ENCODE measurements at regions not wholly inside any gene's neighbourhood (a gene's known extent, or its start where the extent isn't known, plus 50 kb on each side); places are given as distances from the start of the nearest gene placed in this dataset.
"Not testable (repeated sequence)": the region's sequence is repeated elsewhere in the genome, so short reads cannot be mapped to it uniquely, and the experiment has no call there.

- no peak overlapping the region for H3K4me3 ChIP-seq
- no peak for DNase-seq
- H3K36me3 ChIP-seq, result no peaks in the 10 kb centered on the region
- H3K9me3 ChIP-seq, result no peaks in the 10 kb centered on the region
- no peaks in the 10 kb centered on the region for H3K27me3 ChIP-seq
- intact Hi-C loops (cut with DNase I; ENCODE audit: low total_unique reads), result no loop called here
- H3K27ac ChIP-seq, result no peak overlapping the region
- TF ChIP-seq, protein P1, sequence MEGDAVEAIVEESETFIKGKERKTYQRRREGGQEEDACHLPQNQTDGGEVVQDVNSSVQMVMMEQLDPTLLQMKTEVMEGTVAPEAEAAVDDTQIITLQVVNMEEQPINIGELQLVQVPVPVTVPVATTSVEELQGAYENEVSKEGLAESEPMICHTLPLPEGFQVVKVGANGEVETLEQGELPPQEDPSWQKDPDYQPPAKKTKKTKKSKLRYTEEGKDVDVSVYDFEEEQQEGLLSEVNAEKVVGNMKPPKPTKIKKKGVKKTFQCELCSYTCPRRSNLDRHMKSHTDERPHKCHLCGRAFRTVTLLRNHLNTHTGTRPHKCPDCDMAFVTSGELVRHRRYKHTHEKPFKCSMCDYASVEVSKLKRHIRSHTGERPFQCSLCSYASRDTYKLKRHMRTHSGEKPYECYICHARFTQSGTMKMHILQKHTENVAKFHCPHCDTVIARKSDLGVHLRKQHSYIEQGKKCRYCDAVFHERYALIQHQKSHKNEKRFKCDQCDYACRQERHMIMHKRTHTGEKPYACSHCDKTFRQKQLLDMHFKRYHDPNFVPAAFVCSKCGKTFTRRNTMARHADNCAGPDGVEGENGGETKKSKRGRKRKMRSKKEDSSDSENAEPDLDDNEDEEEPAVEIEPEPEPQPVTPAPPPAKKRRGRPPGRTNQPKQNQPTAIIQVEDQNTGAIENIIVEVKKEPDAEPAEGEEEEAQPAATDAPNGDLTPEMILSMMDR (IDR thresholded peaks at IDR 0.05), result no peak
- peaks cover 0 to 14% (median 8%) of the 10 kb centered on the region in 4 donors for H3K4me1 ChIP-seq
These were observed 418.8 kb upstream of the HNRNPA3 start for GRCh38 chr2:176793792-176794191.

DNA sequence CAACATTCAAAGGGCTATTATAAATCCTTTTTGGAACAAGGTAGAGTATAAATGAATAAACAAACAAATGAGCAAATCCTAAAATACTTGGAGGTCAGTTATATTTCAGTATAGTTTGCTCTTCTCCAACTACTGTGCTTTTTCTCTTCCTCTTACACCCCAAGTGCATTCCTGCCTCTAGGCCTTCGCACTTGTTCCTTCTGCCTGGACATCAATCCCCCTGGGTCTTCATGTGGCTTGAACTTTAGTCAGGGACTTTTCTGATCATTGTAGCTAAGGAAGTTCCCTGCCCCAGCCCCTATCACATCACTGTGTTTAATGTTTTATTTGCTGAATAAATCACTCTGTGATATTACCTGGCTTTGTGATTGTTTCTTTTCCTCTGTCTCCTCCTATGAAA lies 418.2 kb upstream of the HNRNPA3 start:
- Histone ChIP-seq H3K27ac (no peak overlapping the region), H3K4me3 (no peak overlapping the region), H3K4me1 (peaks cover 0 to 14% (median 8%) of the 10 kb centered on the region in 4 donors), H3K36me3 (no peaks in the 10 kb centered on the region), H3K9me3 (no peaks in the 10 kb centered on the region), H3K27me3 (no peaks in the 10 kb centered on the region)
- DNase-seq, result no peak
- TF ChIP-seq, protein P1 (IDR thresholded peaks at IDR 0.05), result no peak
- intact Hi-C loops (cut with DNase I; ENCODE audit: low total_unique reads), result no loop called here

- peaks cover 0 to 14% (median 8%) of the 10 kb centered on the region in 4 donors for H3K4me1 ChIP-seq
- no peak overlapping the region for H3K27ac ChIP-seq
- DNase-seq, result no peak
- H3K36me3 ChIP-seq, result no peaks in the 10 kb centered on the region
- no peak overlapping the region for H3K4me3 ChIP-seq
- no peaks in the 10 kb centered on the region for H3K9me3 ChIP-seq
- TF ChIP-seq, protein P1 (IDR thresholded peaks at IDR 0.05), result no peak
- H3K27me3 ChIP-seq, result no peaks in the 10 kb centered on the region
- intact Hi-C loops (cut with DNase I; ENCODE audit: low total_unique reads), result no loop called here
These were observed 416.8 kb upstream of the HNRNPA3 start for GRCh38 chr2:176795823-176796222.

DNA sequence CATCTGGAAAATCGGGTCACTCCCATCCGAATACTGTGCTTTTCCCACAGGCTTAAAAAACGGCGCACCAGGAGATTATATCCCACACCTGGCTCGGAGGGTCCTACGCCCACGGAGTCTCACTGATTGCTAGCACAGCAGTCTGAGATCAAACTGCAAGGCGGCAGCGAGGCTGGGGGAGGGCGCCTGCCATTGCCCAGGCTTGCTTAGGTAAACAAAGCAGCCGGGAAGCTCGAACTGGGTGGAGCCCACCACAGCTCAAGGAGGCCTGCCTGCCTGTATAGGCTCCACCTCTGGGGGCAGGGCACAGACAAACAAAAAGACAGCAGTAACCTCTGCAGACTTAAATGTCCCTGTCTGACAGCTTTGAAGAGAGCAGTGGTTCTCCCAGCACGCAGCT lies 415.9 kb upstream of the HNRNPA3 start:
- intact Hi-C loops (cut with DNase I; ENCODE audit: low total_unique reads); H3K27ac ChIP-seq: not testable (repeated sequence)

DNA sequence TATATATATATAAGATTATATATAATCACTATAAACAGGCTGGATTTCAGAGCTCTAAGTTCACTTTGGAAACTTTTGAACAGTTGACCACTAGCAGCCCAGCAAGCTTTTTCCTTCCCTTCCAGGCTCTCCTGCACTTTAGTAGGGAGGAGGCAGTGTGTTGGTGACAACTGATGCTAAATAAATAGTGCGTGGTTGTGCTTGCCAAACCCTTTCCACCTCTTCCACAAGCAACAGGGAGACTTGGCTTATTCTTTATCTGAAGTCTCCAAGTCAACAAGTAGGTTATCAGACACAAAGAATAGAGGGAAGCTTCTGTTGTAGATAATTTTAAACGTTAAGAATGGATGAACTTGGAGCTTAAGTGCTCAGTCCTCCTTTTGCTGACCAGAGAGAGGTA lies 408.2 kb upstream of the HNRNPA3 start:
- Histone ChIP-seq H3K4me1 (no peaks in the 10 kb centered on the region), H3K27me3 (no peaks in the 10 kb centered on the region), H3K9me3 (no peaks in the 10 kb centered on the region), H3K27ac (no peak overlapping the region), H3K4me3 (no peak overlapping the region), H3K36me3 (no peaks in the 10 kb centered on the region)
- intact Hi-C loops (cut with DNase I; ENCODE audit: low total_unique reads), result no loop called here
- no peak for DNase-seq
- TF ChIP-seq, protein P1 (IDR thresholded peaks at IDR 0.05), result no peak

More for the DNA sequence above, 415.9 kb upstream of the HNRNPA3 start:
- not testable (repeated sequence) for H3K9me3 ChIP-seq, DNase-seq, H3K36me3 ChIP-seq, H3K27me3 ChIP-seq, H3K4me3 ChIP-seq
- peaks cover 0 to 14% (median 8%) of the 10 kb centered on the region in 4 donors for H3K4me1 ChIP-seq

DNA sequence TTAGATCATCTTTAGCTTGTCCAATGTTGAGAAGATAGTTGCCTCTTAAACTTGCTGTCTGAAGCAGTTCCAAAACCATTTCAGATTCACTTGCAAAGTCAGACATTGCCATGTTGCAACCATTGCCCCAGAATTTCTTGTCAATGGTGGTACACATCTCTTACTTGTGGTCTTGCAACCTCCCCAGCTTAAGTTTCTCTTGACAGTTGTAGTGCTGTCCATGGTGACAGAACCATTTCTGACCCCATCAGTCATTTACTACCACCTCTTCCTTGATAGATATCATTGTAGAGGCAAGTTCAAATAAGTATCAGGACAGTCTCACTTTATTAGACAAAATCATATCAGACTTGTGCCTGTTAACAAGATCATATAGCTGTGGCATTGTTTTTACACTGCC lies 407.2 kb upstream of the HNRNPA3 start:
- H3K36me3 ChIP-seq, result no peaks in the 10 kb centered on the region

More for the DNA sequence above, 407.2 kb upstream of the HNRNPA3 start:
- H3K4me3 ChIP-seq, result no peak overlapping the region
- no peaks in the 10 kb centered on the region for H3K27me3 ChIP-seq
- TF ChIP-seq, protein P1 (IDR thresholded peaks at IDR 0.05), result no peak
- no peak for DNase-seq
- no peaks in the 10 kb centered on the region for H3K9me3 ChIP-seq
- intact Hi-C loops (cut with DNase I; ENCODE audit: low total_unique reads), result no loop called here
- no peak overlapping the region for H3K27ac ChIP-seq
- no peaks in the 10 kb centered on the region for H3K4me1 ChIP-seq

Measured in tibial artery (tissue), 4 donors.